HCT116 (cell line): ENCODE measurements at regions not wholly inside any gene's neighbourhood (a gene's known extent, or its start where the extent isn't known, plus 50 kb on each side); places are given as distances from the start of the nearest gene placed in this dataset.

Source experiments
- SIN3A ChIP-seq: IDR thresholded peaks from 2 replicates; pipeline ENCODE4 v1.6.1; 2012; ENCODE audit warnings: low read depth
- TF ChIP-seq, protein P1 (sequence below), 3 experiments: fragments of 200-600 bp in 1 of 3; sonication (generic) in 1 of 3; IDR thresholded peaks in 2 of 3; conservative IDR thresholded peaks in 1 of 3; 2 replicates each; pipeline ENCODE4 v1.5.1; 2012 to 2017; ENCODE audit warnings: low read depth in 2 of 3, low read length in 2 of 3, antibody characterized with exemption in 1 of 3, borderline replicate concordance in 1 of 3, control low read depth in 1 of 3, mild to moderate bottlenecking in 1 of 3, mixed read lengths in 1 of 3, mixed run types in 1 of 3, moderate library complexity in 1 of 3; ENCODE audit not compliant: insufficient read depth in 1 of 3

DNA sequence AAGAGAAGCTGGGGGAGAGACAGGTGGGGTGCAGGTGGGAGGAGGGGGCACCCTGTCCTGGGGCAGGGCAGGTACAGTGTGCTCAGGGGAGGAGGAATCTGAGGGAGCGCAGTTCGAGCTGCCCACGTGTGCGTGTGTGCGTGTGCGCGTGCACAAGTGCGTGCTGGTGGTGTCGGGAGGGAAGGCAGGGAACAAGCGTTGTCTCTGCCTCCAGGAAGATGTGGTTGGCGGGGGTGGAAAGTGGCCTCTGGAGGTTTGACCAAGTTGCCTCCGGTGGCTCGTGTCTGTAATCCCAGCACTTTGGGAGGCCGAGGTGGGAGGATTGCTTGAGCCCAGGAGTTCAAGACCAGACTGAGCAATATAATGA, 49.9 kb upstream of the THY1 start:
- TF ChIP-seq, protein P1, sequence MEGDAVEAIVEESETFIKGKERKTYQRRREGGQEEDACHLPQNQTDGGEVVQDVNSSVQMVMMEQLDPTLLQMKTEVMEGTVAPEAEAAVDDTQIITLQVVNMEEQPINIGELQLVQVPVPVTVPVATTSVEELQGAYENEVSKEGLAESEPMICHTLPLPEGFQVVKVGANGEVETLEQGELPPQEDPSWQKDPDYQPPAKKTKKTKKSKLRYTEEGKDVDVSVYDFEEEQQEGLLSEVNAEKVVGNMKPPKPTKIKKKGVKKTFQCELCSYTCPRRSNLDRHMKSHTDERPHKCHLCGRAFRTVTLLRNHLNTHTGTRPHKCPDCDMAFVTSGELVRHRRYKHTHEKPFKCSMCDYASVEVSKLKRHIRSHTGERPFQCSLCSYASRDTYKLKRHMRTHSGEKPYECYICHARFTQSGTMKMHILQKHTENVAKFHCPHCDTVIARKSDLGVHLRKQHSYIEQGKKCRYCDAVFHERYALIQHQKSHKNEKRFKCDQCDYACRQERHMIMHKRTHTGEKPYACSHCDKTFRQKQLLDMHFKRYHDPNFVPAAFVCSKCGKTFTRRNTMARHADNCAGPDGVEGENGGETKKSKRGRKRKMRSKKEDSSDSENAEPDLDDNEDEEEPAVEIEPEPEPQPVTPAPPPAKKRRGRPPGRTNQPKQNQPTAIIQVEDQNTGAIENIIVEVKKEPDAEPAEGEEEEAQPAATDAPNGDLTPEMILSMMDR (IDR thresholded peaks at IDR 0.05 in 2 of 3, conservative IDR thresholded peaks at IDR 0.05 in 1 of 3; ENCODE audit: borderline replicate concordance in 1 of 3, insufficient read depth in 1 of 3, low read depth in 2 of 3, low read length in 2 of 3), result no peak
- no peak for TF ChIP-seq SIN3A
